GM12878 (cell line): ENCODE measurements at regions not wholly inside any gene's neighbourhood (a gene's known extent, or its start where the extent isn't known, plus 50 kb on each side); places are given as distances from the start of the nearest gene placed in this dataset.

Source experiments
- CEBPB ChIP-seq, 2 experiments: fragments of 150-350 bp in 1 of 2; IDR thresholded peaks; 2 replicates each; pipeline ENCODE4 v1.6.1; 2012 to 2014; ENCODE audit warnings: low read depth in 2 of 2, low read length in 2 of 2, borderline replicate concordance in 1 of 2, inconsistent platforms in 1 of 2
- CHD2 ChIP-seq: IDR thresholded peaks from 2 replicates; pipeline ENCODE4 v1.6.1; 2011; ENCODE audit warnings: low read depth, low read length, improper control_type of control experiment, borderline replicate concordance
- CTCF ChIP-seq, 3 experiments: IDR thresholded peaks in 2 of 3; conservative IDR thresholded peaks in 1 of 3; 2 replicates each; pipeline ENCODE4 v1.5.1; 2011; ENCODE audit warnings: low read depth in 3 of 3, low read length in 3 of 3, mild to moderate bottlenecking in 3 of 3, control low read depth in 2 of 3, moderate library complexity in 2 of 3, inconsistent platforms in 1 of 3, mixed read lengths in 1 of 3; ENCODE audit not compliant: control insufficient read depth in 2 of 3, insufficient read depth in 1 of 3; ENCODE audit errors: extremely low read depth in 1 of 3
- EZH2 ChIP-seq: IDR thresholded peaks from 2 replicates; pipeline ENCODE4 v1.6.1; 2012; ENCODE audit warnings: low read depth, mild to moderate bottlenecking, control low read depth, inconsistent platforms, low read length, borderline replicate concordance; ENCODE audit not compliant: control insufficient read depth
- FOS ChIP-seq: IDR thresholded peaks from 3 replicates; pipeline ENCODE4 v1.6.1; 2011; ENCODE audit warnings: borderline replicate concordance; ENCODE audit not compliant: insufficient read length; ENCODE audit errors: extremely low read depth
- POLR2A ChIP-seq: IDR thresholded peaks from 2 replicates; pipeline ENCODE4 v1.6.1; 2011; ENCODE audit warnings: low read depth, mild to moderate bottlenecking, low read length
- POLR2AphosphoS5 ChIP-seq: IDR thresholded peaks from 2 replicates; pipeline ENCODE4 v1.6.1; 2011; ENCODE audit warnings: mild to moderate bottlenecking, low read length, inconsistent platforms
- SMC3 ChIP-seq: IDR thresholded peaks from 2 replicates; pipeline ENCODE4 v1.6.1; 2011; ENCODE audit warnings: low read length, improper control_type of control experiment, borderline replicate concordance
- SP1 ChIP-seq: IDR thresholded peaks from one replicate; pipeline ENCODE4 v1.6.1; 2011; ENCODE audit warnings: low read depth, low read length
- TAF1 ChIP-seq: IDR thresholded peaks from 2 replicates; pipeline ENCODE4 v1.6.1; 2011; ENCODE audit warnings: mild to moderate bottlenecking, low read depth, low read length, borderline replicate concordance
- TCF3 ChIP-seq: IDR thresholded peaks from 2 replicates; pipeline ENCODE4 v1.6.1; 2012; ENCODE audit warnings: low read depth, mild to moderate bottlenecking, low read length, borderline replicate concordance; ENCODE audit not compliant: insufficient read depth
- USF1 ChIP-seq: IDR thresholded peaks from 2 replicates; pipeline ENCODE4 v1.6.1; 2011; ENCODE audit warnings: borderline replicate concordance, low read depth, mild to moderate bottlenecking, moderate library complexity, mixed read lengths, low read length; ENCODE audit not compliant: insufficient read depth; ENCODE audit errors: extremely low read length
- ZBED1 ChIP-seq: IDR thresholded peaks from 2 replicates; pipeline ENCODE4 v1.6.1; 2016; ENCODE audit warnings: borderline replicate concordance
- ZNF274 ChIP-seq: IDR thresholded peaks from one replicate; pipeline ENCODE4 v1.8.0; 2011; ENCODE audit not compliant: insufficient read length, insufficient read depth

GRCh38 chr11:134916421-134917213 is 504.6 kb upstream of the B3GAT1 start:
- TF ChIP-seq CTCF (IDR thresholded peaks at IDR 0.05 in 2 of 3, conservative IDR thresholded peaks at IDR 0.05 in 1 of 3; ENCODE audit: control insufficient read depth in 2 of 3, extremely low read depth in 1 of 3, insufficient read depth in 1 of 3, low read depth in 3 of 3, low read length in 3 of 3) (no peak), SMC3 (no peak), FOS (no peak), TAF1 (no peak), USF1 (no peak), EZH2 (no peak), POLR2A (no peak), CEBPB (IDR thresholded peaks at IDR 0.05; ENCODE audit: borderline replicate concordance in 1 of 2, low read depth in 2 of 2, low read length in 2 of 2) (no peak), SP1 (no peak), ZNF274 (no peak), TCF3 (no peak), ZBED1 (no peak), CHD2 (no peak), POLR2AphosphoS5 (no peak)
